ENCODE measurements at regions not wholly inside any gene's neighbourhood (a gene's known extent, or its start where the extent isn't known, plus 50 kb on each side); places are given as distances from the start of the nearest gene placed in this dataset.

DNA sequence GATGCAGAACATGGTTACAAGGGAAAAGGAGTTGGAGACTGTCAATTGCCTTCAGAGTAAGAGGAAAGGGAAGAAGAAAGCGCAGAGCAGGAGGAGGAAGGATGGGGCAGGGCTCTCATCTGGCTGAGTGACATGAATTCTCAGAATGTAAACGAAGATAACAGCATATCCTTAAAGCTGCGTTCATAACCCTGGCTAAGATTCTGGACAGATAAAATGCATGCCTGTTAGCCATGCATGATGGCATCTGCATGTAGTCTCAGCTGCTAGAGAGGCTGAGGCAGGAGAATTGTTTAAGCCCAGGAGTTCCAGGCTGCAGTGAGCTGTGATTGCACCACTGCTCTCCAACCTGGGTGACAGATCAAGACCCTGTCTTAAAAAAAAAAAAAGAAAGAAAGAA, 493.5 kb upstream of the PRKX start:
- no peak for DNase-seq

DNA sequence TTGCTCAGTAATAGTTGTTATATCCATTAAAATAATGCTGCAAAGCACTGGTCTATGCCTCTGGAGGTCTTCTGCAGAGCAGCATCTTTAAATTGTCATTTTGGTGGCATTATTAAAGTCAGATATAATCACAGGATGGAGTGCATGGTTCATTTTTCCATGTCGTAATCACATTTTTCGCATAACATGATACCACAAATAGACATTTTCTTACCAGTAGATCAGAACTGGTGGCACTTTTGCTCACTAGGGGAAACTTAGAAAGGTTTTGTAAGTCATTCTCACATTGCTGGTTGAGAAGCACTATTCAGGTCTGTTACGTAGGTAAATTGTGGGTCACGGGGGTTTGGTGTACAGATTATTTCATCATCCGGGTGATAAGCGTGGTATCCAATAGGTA, 484.5 kb upstream of the PRKX start:
- no peak for DNase-seq

DNA sequence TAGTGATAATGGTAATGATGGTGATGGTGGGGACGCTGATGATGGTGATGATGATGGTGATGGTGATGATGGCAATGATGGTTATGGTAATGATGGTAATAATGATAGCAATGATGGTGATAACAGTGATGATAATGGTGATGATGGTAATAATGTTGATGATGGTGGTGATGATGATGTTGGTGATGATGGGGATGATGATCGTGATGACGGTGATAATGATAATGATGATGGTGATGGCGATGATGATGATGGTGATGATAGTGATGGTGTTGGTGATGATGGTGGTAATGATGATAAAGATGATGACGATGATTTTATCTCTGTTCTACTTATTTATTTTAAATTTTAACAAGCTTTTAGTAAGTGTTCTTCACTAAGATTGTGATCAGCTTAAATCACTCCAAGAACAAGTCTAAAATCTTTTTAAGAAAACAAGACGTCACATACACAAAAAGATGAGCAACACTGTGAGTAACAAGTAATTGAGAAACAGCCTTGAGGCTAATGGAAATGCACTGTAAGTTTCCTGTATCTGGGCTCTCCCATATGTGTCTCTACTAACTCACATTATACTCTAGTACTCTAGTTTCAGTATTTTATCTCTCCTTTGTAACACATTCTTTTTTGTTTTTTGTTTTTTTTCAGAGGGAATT, 480.2 kb upstream of the PRKX start:
- DNase-seq: no peak

DNA sequence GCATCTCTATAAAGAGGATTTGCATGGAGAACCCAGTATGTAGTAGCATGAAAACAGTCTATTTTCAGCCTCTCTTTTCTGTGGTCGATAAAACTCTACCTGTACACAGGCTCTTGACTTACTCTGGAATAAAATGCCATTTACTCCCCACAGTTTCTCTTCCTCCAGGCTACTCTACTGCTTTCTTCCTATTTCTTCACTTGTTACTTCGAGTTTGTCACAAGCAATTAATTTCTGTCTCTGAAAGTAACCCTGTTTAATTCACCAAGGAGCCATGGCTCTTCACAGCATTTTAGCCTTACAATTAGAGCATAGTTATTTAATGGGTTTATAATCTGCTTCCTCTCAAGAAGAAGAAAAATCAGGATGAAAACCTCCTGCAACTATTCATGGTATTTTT, 472.9 kb upstream of the PRKX start:
- no peak for DNase-seq

DNA sequence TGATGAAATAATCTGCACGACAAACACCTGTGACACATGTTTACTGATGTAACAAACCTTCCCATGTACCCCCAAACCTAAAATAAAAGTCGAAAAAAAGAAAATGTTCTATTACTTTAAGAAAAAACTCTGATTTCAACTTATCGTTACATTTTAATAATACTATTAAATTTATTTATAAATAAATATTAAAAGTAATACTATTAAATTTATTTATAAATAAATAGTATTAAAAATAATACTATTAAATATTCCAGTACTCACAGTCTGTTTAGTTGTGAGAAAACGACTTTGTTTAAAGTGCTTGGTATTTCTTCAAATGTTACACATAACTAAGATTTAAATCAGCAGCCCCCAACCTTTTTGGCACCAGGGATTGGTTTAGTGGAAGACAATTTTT, 471.6 kb upstream of the PRKX start:
- DNase-seq: no peak

DNA sequence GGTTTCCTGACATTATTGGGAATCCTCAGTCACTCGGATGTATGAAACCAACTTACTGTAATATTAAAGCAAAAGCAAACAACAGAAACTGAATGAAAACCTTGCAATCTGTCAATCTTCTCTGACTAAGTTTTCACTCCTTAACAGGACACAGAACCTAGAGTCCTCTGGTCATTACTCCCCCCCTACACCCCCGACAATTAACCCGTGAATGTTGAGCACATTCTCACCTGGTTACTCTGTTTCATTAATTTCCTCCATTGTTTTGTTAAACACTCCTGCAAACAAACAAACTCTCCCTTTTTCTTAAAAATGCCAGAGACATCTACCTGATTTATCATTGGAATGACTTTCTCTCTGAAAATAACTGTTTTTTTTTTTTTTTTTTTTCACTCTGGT, 469.0 kb upstream of the PRKX start:
- no peak for DNase-seq

DNA sequence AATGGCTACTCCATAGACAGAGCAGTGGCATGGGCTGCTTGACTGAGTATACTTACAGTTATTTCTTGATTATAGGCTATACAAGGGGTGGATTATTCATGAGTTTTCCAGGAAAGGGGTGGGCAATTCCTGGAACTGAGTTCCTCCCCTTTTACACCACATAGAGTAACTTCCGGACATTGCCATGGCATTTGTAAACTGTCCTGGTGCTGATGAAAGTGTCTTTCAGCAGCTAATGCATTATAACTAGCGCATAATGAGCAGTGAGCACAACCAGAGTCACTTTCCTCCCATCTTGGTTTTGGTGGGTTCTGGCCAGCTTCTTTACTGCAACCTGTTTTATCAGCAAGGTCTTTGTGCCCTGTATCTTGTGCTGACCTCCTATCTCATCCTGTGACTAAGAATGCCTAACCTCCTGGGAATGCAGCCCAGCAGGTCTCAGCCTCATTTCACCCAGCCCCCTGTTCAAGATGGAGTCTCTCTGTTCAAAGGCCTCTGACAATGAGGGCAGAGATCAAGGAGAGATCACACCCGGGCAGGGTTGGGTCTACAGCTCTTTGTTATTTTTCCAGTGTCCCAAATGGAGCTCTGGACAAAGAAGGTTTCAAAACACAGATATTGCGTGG, 468.4 kb upstream of the PRKX start:
- DNase-seq: no peak

DNA sequence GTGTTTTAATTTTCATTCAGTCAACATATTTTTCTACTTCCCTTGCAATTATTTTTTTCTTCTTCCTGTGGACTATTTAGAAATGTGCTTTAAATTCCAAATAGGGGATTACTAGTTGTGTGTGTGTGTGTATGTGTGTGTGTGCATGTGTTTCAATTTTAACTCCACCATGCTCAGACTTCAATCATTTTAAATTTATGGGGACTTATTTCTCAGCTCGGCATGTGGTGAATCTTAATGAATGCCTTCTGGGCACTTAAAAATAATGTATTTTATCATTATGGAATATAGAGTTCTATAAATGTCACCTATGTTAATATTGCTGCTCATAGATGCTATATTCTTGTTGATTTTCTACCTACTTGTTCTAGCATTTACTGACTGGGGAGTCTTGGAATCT, 465.6 kb upstream of the PRKX start:
- no peak for DNase-seq

DNA sequence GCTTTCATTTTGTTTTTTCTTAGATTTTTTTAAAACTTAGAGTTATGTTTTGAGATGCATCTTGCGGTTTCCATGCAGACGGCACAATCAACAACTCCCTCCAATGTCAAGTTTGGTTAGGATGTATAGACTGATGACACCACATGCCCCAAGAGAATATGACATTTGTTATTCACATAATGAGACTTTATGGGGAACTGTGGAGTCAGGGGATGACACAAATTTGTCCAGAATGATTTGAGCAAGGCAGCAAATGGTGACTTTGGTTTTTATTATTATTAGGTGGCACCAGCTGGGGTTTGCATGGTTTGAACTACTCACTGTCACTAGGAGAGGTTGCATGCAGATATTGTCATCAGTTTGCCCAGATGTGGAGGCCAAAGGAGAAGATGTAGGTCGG, 461.8 kb upstream of the PRKX start:
- DNase-seq: no peak

DNA sequence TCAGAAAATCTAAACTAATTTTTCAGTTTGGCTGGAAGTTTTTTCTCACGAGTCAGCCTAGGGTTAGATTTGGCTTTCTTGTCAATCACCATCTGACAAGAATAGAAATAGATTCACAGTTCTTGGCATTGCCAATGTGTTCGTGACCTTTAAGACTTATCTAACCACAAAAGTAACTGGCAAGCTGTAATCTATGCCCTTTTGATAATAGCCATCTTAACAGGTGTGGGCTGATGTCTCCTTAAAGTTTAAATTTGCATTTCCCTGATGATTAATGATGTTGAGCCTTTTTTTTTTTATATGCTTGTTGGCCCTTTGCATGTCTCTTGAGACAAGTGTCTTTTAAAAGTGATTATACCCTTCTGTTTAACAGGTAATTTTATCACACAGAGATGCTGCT, 460.3 kb upstream of the PRKX start:
- DNase-seq: no peak

DNA sequence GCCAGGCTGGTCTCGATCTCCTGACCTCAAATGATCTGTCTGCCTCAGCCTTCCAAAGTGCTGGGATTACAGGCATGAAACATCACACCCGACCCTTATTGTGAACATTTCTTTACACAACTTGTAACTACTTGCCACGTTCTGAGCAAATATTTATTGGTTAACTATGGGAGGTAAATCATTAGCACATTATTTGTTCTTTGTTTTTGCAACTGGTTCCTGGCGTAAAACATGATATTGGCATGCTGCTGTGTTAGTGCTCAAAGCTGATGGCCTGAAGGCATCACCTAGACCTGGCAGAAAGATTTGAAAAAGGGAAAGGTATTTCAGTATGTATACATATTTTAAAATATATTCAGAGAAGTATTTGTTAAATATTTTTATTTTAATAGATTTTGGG, 438.3 kb upstream of the PRKX start:
- no peak for DNase-seq

DNA sequence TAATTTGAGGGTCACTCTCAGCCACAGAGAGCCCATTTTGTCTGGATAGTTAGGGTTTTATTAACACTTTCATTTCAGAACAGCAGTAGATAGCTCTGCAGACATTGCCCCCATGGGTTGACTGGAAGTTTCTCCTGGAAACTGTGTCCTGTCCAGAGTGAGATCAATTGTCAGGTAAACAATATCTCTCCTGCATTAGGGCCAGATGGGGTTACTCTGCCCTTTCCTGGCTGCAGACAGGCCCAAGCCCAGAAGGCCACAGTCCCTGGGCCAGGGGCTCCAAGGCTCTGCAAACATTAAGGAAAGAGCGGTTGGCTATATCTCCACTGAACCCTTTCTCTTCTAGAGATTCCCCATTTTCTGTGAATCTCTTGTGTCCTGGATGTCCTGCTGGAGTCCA, 436.8 kb upstream of the PRKX start:
- no peak for DNase-seq

DNA sequence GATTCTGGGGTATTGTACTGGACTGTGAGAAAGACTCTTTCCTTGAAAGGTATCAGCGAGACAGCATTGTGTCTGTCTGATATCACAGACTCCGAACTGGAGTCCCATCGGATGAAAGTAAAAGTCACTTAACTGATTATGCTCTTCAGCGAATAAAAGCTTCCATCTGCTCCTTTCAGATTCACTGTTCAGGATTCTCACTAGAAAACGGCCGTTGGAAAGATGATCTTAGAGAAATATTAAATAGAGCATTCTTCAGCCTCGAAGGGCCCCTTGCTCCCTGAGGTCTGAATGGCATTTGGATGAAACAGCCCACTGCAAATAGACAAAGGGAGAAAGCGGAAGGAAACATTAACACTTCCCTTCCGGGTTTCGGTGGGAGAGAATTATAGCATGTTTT, 416.2 kb upstream of the PRKX start:
- DNase-seq: no peak

DNA sequence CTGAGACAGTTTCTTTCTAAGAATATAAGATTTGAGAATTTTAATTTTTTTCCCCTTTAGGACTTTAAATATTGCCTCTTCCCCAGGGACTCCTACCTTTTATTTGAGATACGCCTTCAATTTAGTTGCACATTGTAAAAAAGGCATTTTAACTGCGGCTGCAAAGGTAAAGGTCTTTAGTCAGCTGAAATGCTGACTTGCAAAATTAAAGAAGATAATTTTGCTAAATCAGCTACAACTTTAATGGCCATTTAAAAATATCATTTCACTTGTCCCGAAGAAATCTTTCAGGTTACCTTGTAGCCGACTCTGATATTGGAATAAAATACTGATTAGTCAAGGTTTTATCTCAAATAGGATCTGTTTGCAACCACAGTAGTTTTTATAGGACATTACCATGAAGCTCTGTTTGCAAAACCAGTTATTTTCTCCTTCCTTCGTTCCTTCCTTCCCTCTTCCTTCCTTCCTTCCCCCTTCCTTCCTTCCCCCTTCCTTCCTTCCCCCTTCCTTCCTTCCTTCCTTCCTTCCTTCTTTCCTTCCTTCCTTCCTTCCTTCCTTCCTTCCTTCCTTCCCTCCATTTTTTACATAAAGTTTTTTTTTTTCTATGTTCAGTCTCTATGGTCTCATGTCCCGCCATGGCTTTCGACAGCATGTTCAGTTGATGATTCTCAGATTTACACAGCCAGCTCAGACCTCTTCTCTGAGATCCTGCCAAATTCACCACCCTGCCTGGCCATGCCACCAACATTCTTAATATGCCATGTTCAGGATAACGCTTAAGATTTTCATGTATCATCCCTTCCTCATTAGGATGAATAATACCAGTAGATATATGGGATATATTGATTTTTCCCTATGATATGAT, 405.4 kb upstream of the PRKX start:
- DNase-seq: no peak

DNA sequence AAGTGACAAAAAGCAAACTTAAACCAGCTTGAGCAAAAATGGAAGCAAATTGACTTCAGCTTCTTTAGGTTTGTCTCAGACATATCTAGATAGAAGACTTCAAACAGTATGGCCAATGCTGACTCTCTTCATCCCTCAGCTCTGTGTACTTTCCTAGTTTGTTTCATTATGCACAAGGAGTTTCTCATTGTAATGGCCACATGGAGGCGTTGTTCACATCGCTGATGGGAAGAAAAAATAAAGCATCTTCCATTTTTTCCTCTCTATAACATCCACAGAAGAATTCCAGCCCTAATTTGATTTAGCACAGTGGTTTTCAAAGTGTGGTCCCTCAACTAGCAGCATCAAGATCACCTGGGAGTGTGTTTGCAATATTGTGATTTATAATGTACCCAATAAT, 397.5 kb upstream of the PRKX start:
- DNase-seq: no peak

DNA sequence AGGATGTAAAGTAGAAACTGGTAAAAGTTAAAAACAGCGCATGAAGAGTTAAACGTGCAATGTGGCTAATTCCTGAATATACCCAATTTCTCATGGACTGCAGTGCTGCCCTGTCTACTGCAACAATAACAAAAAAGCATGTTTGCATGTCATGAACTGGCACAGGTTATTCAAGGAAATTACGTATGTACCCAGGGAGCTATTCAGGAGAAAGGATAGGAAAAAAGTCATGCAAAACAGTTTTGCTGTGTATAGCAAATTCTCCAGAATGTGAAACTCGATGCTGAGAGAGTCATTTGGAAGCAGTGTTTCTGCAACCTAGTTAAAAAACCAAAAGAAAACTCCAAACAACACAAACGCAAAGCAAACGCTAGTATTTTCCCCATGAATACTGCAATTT, 381.5 kb upstream of the PRKX start:
- no peak for DNase-seq

DNA sequence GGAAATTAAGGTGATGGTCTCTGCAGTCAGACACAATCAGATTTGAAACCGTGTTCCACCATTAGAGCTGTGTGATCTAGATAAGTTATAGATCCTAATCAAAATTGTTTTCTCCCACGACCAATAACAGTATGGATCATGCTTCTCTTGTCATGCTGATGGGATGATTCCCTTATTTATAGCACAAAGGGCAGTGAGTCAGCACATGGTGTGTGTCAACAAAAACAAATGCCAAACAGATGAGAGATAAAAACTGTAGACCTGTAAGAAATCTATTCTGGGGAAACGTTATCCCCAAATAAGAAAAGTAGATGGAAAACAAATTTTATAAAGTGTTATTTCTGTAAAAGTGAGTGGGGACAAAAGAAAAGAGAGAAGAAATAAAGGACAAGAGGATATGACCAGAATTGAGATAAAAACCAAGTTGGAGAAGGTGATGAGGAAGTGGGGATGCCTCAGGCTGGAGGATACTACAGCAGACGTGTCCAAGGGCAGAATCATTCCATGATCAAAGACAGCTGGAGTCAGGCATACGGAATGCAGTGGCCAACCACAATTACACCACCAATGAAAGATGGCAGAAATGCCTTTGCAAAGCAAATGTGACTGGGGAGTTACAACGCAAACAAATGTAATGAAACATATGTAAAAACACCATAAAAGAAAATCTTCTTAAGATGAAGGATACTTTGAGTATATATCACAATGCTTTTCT, 377.8 kb upstream of the PRKX start:
- DNase-seq: no peak

DNA sequence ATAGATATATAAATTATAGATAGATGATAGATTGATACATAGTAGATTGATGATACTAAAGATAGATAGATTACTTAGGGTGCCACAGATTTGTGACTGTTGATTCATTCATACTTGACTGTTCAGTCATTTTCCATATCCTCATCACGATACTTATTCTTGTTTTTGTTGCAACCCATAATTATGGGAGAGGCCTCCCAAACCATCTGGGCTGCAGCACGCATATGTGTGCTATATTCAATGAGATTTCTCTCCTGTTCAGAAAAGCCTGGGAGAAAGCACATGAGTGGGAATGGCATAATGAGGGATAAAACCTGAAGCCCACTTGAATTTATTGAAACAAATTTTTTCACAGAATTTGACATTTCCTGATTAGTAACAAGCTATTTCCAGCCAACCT, 346.4 kb upstream of the PRKX start:
- no peak for DNase-seq

DNA sequence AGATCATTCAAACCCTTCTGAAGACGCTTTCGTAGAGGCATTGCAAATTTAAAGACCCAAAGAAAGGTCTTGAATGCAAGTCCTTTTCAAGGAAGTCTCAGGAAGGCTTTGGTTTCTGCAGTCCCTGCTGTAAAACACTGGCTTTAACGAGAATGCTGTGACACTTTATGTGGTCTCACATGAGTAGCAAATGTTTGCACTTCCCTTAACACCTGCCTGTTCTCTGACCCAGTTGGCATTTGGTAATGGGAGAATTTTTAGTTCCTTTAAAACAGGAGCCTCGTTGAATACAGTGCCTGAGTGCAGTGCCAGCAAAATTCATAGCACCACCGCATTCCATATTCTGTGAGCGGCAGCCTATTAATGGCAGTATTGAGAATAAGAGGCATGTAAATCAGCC, 330.5 kb upstream of the PRKX start:
- no peak for DNase-seq

DNA sequence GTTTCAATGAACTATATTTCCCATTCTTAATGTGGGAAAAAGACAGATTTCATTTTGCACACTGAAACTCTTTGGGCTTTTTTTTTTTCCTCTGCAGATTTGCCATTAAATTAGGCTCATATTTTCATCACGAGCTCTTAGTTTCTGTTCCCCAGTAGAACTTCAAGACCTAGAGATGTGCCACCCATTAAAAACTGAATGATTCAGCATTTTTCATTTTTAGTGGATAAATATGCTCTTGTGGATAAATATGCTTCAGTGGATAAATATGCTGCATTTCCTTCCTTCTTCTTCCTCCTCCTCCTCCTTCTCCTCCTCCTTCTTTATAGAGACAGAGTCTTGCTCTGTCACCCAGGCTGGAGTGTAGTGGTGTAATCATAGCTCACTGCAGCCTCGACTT, 322.4 kb upstream of the PRKX start:
- no peak for DNase-seq

DNA sequence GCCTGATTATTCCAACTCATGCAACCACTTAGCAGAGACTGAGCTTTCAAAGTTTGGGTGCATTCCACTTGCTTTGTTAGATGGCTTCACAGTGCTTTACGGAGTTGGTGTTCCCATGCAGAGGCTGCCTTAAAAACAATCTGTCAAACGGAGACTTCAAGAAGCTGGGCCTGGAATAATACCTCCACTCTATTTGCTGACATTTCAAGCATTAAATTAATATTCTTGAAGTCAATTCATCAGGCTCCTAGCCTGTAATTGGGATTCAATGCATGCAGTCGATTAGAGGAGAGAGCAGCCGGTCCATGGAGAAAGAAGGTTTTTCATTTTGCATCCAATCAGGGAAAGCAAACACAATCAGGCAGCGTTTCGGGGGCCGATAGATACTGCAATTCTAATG, 314.7 kb upstream of the PRKX start:
- no peak for DNase-seq

DNA sequence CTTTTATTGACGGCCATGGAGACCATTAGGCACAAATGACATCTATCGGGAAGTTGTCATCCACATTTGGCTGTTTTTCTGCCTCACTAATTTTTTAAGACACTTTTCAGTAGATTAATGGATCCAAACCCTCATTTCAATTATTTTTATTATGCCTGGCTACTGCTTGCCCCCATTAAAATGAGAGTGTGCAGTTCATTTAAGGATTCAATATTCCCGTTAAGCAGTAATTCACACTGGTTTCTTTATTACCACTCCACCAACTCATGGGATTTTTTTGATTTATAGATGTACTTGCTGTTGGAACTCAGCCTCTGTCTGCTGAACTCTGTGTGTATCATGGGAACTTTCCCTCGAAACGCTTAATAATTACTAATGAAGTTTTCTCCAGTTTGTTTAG, 291.8 kb upstream of the PRKX start:
- DNase-seq: no peak

DNA sequence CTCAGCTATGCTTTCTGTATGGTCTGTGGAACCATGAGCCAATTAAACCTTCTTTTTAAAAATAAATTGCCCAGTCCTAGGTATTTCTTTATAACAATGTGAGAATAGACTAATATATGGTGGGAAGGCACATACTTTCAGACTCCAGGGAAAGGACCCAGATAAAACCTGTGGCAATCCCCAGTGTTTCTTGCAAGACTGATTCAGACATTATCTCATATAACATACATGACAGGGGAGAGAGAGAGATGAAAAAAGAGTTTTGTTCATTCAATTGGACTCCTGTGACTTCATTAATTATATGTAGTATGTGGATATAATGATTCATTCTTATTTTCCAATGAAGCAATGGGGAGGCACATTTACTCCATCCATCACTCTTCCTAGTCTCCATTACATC, 291.4 kb upstream of the PRKX start:
- DNase-seq: no peak

DNA sequence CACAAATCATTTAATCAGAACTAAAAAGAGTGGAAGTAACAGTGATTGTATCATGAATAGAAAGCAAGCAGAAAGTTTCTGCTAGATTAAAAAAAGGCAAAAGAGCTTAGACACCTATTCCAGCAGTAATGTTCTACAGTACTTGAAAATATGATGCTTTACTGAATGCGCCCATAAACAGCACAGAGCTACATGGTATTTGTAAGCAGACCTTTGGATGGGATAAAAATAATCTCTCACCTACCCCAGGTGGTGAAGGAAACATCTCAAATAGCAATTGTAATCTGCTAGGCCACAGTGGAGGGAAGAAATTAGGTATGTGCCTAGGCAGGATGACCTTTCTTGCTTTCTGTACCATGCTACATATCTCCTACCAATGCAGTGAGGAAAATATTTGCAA, 280.9 kb upstream of the PRKX start:
- DNase-seq: no peak
